ENCODE measurements at regions not wholly inside any gene's neighbourhood (a gene's known extent, or its start where the extent isn't known, plus 50 kb on each side); places are given as distances from the start of the nearest gene placed in this dataset.
"Not testable (repeated sequence)": the region's sequence is repeated elsewhere in the genome, so short reads cannot be mapped to it uniquely, and the experiment has no call there.

DNA sequence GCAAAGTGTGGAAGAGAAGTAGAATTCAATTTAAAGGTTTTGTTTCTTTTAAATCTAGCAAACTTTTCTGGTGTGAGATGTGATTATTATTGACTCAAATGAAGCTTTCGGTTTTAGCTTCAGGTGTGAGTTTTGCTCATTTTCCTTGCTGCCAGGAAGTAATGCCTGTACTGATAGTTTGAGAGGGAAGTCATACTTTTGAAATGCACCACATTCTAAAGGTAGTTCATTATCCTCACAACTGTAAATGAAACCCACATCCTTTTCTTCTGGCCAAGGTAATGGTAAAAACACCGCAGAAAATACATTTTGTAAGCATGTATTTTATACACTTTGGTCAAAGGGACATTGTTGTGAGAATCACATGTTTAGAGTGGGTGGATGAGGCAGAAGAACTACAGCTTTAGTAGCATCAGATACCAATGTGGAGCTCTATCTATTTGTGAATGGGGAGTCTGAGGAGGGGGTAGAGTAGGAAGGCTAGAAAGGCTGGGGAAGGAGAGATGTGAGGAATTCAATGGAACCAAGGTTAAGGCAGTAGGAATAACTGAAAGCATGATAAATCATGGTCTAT, 167.0 kb upstream of the CDKN2B start (continued):
- TF ChIP-seq, protein P1, sequence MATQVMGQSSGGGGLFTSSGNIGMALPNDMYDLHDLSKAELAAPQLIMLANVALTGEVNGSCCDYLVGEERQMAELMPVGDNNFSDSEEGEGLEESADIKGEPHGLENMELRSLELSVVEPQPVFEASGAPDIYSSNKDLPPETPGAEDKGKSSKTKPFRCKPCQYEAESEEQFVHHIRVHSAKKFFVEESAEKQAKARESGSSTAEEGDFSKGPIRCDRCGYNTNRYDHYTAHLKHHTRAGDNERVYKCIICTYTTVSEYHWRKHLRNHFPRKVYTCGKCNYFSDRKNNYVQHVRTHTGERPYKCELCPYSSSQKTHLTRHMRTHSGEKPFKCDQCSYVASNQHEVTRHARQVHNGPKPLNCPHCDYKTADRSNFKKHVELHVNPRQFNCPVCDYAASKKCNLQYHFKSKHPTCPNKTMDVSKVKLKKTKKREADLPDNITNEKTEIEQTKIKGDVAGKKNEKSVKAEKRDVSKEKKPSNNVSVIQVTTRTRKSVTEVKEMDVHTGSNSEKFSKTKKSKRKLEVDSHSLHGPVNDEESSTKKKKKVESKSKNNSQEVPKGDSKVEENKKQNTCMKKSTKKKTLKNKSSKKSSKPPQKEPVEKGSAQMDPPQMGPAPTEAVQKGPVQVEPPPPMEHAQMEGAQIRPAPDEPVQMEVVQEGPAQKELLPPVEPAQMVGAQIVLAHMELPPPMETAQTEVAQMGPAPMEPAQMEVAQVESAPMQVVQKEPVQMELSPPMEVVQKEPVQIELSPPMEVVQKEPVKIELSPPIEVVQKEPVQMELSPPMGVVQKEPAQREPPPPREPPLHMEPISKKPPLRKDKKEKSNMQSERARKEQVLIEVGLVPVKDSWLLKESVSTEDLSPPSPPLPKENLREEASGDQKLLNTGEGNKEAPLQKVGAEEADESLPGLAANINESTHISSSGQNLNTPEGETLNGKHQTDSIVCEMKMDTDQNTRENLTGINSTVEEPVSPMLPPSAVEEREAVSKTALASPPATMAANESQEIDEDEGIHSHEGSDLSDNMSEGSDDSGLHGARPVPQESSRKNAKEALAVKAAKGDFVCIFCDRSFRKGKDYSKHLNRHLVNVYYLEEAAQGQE (IDR thresholded peaks at IDR 0.05; ENCODE audit: low read depth, low read length), result no peak
- peak in 1 of 2 experiments; percentile 38; a peak in 1 of 4 replicates for TF ChIP-seq ETV6 (conservative IDR thresholded peaks at IDR 0.05 in 1 of 2, IDR thresholded peaks at IDR 0.05 in 1 of 2; ENCODE audit: borderline replicate concordance in 1 of 2, low read depth in 1 of 2)

DNA sequence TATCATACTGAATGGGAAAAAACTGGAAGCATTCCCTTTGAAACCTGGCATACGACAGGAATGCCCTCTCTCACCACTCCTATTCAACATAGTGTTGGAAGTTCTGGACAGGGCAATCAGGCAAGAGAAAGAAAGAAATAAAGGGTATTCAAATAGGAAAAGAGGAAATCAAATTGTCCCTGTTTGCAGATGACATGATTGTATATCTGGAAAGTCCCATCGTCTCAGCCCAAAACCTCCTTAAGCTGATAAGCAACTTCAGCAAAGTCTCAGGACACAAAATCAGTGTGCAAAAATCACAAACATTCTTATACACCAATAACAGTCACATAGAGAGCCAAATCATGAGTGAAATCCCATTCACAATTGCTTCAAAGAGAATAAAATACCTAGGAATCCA, 171.9 kb upstream of the CDKN2B start:
- H3K4me1 ChIP-seq (ENCODE audit: control insufficient read depth, insufficient read depth, low read length); H4K20me1 ChIP-seq (ENCODE audit: control insufficient read depth, insufficient read depth); H3K4me2 ChIP-seq (ENCODE audit: control insufficient read depth, insufficient read depth); DNase-seq (ENCODE audit: low read depth, low spot score); H3K27me3 ChIP-seq (replicated peaks in 1 of 2; ENCODE audit: control insufficient read depth in 2 of 2, insufficient read depth in 2 of 2, low read length in 1 of 2); H3K9ac ChIP-seq (ENCODE audit: control insufficient read depth, insufficient read depth, low read length); ATAC-seq; RAD21 ChIA-PET (ENCODE audit: unreplicated experiment); H3K4me3 ChIP-seq; in situ Hi-C loops (cut with MboI); intact Hi-C loops (cut with micrococcal nuclease; ENCODE audit: unreplicated experiment); FAIRE-seq; CTCF ChIA-PET; H2AFZ ChIP-seq (ENCODE audit: control insufficient read depth, low read depth, low read length); H3K36me3 ChIP-seq (ENCODE audit: control insufficient read depth in 2 of 2, insufficient read depth in 2 of 2, low read length in 1 of 2); H3K27ac ChIP-seq (ENCODE audit: control insufficient read depth, insufficient read depth); H3K79me2 ChIP-seq (ENCODE audit: control insufficient read depth, insufficient read depth, low read length); BruUV-seq (replicated peaks); POLR2A ChIA-PET; H3K9me3 ChIP-seq (replicated peaks; ENCODE audit: control insufficient read depth, insufficient read depth, low read length): not testable (repeated sequence)
- TF ChIP-seq SPI1 (IDR thresholded peaks at IDR 0.05; ENCODE audit: borderline replicate concordance, insufficient read depth, low read depth, low read length), result 0 out of 2 replicates have a peak, but pooled peaks have one; percentile 13
- SMC1A ChIA-PET (ENCODE audit: uncharacterized antibody, unreplicated experiment), result interaction anchor here (1.5 kb wide), 1 partner anchor 143 kb away, joined by 3 read pairs; no protein-coding TSS in a partner anchor
- 4% methylated on average over 2 of the region's 2 CpGs for WGBS (ENCODE audit: insufficient coverage, insufficient replicate concordance, low lambda C conversion rate, missing lambda C conversion rate)
